ENCODE measurements at regions not wholly inside any gene's neighbourhood (a gene's known extent, or its start where the extent isn't known, plus 50 kb on each side); places are given as distances from the start of the nearest gene placed in this dataset.

GRCh38 chr3:6714962-6715361, 146.0 kb upstream of the GRM7 start:
- no peak for TF ChIP-seq CTCF (IDR thresholded peaks at IDR 0.05)
- TF ChIP-seq POLR2A (IDR thresholded peaks at IDR 0.05) = no peak

Measured in testis (tissue), 2 donors.